Stimulated activated CD8-positive, alpha-beta memory T cell treated with anti-CD3 and anti-CD28 coated beads, Interleukin-12 subunit alpha, Interleukin-12 subunit beta, amount 100 ng/mL, for 1 hour (primary cell): ENCODE measurements at regions not wholly inside any gene's neighbourhood (a gene's known extent, or its start where the extent isn't known, plus 50 kb on each side); places are given as distances from the start of the nearest gene placed in this dataset.

ENCODE experiments used
- DNase-seq: peaks from one replicate; pipeline ENCODE4 v3.0.0-alpha.2; 2020; ENCODE audit warnings: low read depth

GRCh38 chr9:14466828-14467227 is 152.9 kb upstream of the NFIB start:
- no peak for DNase-seq

GRCh38 chr9:14466429-14466818 is 152.5 kb upstream of the NFIB start:
- DNase-seq: no peak

DNA sequence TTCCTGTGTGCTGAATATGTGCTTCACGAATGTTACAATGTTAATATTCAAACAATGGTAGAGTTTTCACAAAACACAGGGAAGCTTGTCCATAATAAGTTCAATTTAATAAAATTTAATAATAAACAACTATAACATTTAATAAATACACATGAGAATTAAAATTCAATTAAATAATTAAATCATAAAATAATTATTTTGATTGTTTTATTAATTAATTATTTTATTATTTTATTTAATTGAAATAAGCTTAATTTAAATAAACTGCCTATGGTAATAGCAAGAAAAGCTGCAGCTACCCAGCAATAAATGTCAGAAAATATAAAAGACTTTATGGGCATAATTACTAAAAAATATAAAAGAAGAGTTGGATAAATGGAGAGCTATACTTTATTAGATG is 149.0 kb upstream of the NFIB start:
- no peak for DNase-seq

GRCh38 chr9:14455243-14455642 is 141.3 kb upstream of the NFIB start:
- DNase-seq: no peak

- no peak for DNase-seq
Measured at GRCh38 chr9:14453286-14453685, 139.3 kb upstream of the NFIB start.

GRCh38 chr9:14452539-14452938 is 138.6 kb upstream of the NFIB start:
- DNase-seq: no peak

DNA sequence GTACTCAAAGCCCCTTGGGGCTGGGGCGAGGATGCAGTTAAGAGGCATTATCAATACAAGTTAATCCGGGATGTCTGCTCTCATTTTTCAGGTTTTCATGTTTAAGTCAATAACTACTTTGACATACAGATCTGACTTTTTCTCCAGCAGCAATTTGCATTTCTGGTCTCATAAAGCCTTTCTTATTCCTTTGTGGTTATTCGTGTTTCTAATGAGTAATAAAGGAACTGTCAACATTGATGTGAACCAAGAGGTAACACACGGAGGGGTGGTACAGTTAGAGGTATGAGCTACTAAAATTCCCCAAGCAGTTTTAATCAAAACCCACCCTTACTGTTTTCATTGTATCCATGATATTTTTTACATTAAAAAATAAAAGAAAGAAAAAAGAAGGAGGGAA is 138.0 kb upstream of the NFIB start:
- no peak for DNase-seq

GRCh38 chr9:14447103-14447502 is 133.2 kb upstream of the NFIB start:
- DNase-seq: no peak

GRCh38 chr9:14445946-14446345 is 132.0 kb upstream of the NFIB start:
- no peak for DNase-seq

- DNase-seq: no peak
Measured at GRCh38 chr9:14442956-14443355, 129.0 kb upstream of the NFIB start.

GRCh38 chr9:14441976-14442651 is 128.2 kb upstream of the NFIB start:
- no peak for DNase-seq

DNA sequence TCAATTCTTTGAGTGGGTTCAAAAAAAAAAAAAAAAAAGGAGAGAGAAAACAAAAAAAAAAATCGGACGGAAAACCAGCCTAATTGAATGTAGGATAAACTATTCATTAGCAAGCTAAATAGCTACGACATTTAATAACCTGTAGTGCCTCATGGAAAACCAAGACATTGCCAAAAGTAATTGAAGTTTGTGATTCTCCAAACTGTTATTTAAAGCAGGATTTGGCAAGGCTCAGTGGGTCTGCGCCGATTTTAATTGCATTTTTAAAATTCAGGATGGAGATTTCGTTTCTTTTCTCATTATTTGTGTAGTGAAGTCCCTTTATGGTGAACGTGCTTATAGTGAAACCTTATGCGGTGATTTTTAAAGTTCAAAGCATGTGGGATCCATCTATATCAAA is 127.2 kb upstream of the NFIB start:
- DNase-seq: no peak

- no peak for DNase-seq
Measured at GRCh38 chr9:14440062-14440461, 126.1 kb upstream of the NFIB start.

DNA sequence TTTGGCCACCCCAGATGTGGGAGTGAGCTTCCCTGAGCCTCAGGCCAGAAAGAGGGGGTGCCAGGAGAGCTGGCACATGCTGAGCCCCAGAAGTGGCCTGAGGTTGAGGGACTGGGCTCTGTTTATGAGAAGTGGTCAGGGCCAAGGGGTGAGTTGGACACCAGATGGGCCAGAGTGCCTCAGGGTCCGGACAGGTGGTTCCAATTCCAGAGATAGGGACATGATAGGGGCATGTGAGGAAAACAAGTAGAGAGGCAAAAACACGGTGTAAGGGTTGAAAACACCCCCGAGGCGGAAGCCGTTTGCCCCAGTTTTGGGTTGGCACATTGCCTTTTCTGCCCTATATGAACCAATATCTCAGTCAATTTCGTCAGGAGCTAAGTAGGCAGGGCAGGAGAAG is 125.6 kb upstream of the NFIB start:
- no peak for DNase-seq

GRCh38 chr9:14438232-14439021 is 124.5 kb upstream of the NFIB start:
- no peak for DNase-seq

DNA sequence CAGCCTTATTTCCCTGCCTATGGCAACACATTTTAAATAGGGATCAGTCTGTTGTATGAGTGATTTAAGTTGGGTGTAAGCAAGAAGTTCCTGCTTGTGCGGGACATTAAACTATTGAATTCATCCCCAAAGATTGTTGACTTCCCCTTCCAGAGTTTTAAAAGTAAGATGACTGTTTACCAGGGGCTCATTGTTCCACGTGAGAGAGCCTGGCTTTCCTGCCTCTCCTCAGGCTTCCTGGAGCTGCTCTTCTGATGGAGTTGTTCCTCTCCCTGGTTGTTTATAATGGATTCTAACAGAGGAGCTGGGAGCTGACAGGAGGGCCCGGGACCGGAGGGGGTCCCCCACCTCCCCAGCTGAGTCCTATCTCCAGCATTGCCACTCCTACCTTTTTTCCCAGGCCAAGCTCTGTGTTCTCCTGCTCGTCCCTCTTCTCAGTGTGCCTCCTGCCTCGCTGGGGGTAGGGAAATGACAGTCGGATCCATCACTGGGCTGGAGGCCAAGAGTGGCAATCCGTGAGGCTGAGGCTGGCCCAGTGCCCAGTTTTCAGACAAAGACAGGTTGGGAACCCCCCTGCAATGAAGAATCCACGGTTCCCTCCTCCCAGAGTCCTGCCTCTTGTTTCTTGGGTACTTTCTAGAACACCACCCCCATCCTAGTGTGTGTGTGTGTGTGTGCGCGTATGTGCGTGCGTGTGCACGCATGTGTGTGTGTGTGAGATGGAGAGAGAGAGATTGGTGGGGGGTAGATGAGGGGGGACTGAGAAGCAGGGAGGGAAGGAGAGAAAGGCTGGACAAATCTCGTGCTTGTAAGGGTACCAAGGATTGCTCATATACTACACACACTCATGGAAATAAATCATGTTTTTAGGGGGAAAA is 123.7 kb upstream of the NFIB start:
- no peak for DNase-seq

GRCh38 chr9:14435871-14436270 is 121.9 kb upstream of the NFIB start:
- no peak for DNase-seq

DNA sequence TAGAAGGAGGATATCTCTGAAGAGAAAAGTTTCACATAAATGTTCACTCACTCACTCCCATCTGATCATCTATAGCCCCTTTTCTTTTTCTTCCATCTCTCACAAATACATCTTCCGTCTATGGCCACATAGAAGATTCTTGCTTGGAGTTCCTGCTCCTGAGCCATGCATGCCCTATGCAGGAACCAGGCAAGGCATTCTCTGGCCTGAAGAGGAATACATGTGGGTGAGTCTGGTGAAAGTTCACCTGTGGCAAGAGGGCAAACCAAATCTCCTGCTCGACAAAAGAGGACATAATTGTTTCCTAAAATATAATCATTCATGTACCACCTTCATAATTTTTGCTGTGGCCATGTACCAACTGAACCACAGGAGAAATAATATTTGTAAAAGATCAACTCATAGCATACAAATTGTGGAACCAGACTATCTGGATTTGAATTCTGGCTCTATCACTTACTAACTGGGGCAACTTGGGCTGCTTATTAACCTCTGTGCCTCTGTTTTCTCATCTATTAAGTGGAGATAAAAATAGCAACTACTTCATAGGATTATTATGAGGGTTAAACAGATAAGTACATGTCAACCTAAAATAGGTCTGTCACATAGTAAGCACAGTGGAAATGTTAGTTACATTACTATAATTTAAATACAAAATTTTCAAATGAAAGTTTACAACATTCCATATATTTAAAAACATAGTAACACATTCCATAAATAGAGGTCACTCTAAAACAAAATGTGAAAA is 121.2 kb upstream of the NFIB start:
- no peak for DNase-seq

DNA sequence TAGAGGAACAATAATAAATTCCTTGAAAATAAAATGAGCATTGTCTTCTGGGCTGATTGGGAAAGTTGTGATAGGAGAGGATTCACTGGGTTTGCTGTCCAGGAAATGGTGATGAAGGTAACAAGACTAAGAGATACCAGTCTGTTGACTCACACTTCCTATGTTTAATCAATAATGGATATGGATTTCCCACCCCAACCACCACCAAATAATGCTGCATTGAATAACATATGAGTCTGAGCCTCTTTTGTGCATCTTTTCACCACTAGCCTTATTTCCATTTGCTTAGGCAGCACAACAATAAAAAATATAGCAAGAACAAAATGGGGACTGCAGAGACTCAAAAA is 120.2 kb upstream of the NFIB start:
- no peak for DNase-seq

DNA sequence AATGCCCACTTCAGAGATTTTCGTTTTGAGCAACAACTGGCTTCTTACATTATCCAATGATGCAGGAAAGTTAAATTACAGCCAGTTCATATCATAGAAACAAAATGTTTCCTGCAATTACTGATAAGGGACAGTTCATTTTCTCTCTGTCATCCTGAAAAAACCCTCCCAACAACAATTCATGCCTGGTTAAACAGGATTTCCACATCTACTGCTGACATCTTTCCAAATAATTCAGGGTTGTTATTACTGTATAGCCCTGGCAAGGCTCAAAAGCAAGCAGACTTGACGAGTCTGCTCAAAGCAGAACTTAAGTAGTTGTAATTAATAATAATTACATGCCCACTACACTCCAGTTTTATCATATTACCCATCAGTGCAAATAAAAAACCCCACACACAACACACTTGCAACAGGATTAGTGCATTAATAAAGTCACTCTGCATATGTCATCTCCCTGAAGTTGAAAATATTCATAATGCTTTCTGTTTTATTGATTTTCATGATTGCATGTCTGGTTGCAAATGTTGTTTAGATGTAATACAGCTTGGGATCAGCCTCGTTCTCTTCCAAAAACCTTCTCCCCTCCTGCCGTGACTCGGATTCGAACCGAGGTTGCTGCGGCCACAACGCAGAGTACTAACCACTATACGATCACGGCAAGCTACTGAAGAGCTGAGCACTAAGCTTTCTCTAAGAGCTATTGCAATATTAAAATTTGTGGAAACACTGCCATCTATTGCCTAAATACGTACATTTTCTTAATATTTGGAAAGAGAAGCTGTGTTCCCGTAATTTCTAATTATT is 119.6 kb upstream of the NFIB start:
- no peak for DNase-seq

DNA sequence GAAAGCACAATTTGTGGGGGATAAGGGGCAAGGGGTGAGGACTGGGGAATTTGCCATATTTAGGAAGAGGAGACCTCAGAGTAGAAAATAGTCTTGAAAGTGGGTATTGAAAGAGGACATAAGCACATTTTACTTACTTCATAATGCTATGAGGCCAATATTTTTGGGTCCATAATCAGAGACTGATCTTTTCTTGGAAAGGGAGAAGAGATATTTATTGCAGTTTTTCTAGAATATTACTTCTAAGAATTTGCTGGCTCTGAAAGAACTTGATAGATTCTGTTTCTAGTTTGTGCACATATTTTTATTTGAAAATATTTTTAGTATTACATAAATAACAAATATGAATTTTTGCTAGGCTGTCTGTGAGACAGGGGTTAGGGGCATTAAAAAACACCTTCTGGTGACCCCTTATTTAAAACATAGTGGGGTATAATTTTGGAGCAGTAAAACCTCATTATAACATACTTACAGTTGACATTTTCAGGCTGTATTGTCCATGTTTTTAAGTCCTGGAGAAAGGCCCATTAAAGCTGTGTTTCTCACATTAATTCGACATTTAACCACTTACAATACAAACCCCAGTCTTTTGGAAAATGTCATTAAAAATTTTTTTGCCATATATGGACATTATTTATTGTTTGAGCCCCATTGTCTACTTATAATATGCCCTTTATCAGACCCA is 118.9 kb upstream of the NFIB start:
- DNase-seq: no peak
